ENCODE measurements at regions not wholly inside any gene's neighbourhood (a gene's known extent, or its start where the extent isn't known, plus 50 kb on each side); places are given as distances from the start of the nearest gene placed in this dataset.

DNA sequence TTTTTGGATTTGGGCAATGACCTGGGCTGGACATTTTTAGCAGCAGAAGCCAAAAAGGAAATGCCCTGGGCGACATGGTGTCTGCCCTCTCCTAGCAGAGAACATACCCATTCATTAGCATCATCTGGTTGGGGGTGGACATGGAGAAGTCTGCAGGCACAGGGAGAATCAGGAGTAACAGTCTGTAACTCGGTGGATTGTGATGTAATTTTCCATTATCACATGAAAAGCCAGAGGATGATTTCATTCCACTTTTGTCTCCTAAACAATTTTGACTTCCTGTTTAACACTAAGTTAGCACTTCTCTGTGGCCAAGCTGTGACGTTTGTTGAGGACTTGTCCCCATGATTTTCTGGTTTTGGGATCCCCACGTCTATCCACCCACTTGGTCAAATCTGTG, 153.8 kb upstream of the HABP2 start:
- intact Hi-C loops (cut with DNase I) = no loop called here
- 65 to 71% methylated on average over 4 of the region's 4 CpGs for WGBS, 2 donors
- Histone ChIP-seq H3K27me3 (no peaks in the 10 kb centered on the region), H3K36me3 (no peaks in the 10 kb centered on the region), H3K9me3 (no peaks in the 10 kb centered on the region), H3K4me1 (no peaks in the 10 kb centered on the region), H3K27ac (no peak overlapping the region), H3K4me3 (replicated peaks in 1 of 3) (no peak overlapping the region)
- TF ChIP-seq, protein P1, sequence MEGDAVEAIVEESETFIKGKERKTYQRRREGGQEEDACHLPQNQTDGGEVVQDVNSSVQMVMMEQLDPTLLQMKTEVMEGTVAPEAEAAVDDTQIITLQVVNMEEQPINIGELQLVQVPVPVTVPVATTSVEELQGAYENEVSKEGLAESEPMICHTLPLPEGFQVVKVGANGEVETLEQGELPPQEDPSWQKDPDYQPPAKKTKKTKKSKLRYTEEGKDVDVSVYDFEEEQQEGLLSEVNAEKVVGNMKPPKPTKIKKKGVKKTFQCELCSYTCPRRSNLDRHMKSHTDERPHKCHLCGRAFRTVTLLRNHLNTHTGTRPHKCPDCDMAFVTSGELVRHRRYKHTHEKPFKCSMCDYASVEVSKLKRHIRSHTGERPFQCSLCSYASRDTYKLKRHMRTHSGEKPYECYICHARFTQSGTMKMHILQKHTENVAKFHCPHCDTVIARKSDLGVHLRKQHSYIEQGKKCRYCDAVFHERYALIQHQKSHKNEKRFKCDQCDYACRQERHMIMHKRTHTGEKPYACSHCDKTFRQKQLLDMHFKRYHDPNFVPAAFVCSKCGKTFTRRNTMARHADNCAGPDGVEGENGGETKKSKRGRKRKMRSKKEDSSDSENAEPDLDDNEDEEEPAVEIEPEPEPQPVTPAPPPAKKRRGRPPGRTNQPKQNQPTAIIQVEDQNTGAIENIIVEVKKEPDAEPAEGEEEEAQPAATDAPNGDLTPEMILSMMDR (IDR thresholded peaks at IDR 0.05) = no peak
- no peak for TF ChIP-seq POLR2A (IDR thresholded peaks at IDR 0.05)
- DNase-seq = no peak

- H3K4me1 ChIP-seq = no peaks in the 10 kb centered on the region
- no peak for DNase-seq
- H3K4me3 ChIP-seq (replicated peaks in 1 of 3) = no peak overlapping the region
- intact Hi-C loops (cut with DNase I) = no loop called here
- 63 to 65% methylated on average over 3 of the region's 3 CpGs for WGBS, 2 donors
- H3K36me3 ChIP-seq = no peaks in the 10 kb centered on the region
- no peaks in the 10 kb centered on the region for H3K9me3 ChIP-seq
- no peak overlapping the region for H3K27ac ChIP-seq
- no peak for TF ChIP-seq POLR2A (IDR thresholded peaks at IDR 0.05)
- TF ChIP-seq, protein P1 (IDR thresholded peaks at IDR 0.05) = no peak
- no peaks in the 10 kb centered on the region for H3K27me3 ChIP-seq
Observed at GRCh38 chr10:113402602-113403001, 150.3 kb upstream of the HABP2 start.

- Histone ChIP-seq H3K27me3 (no peaks in the 10 kb centered on the region), H3K36me3 (no peaks in the 10 kb centered on the region), H3K27ac (no peak overlapping the region), H3K4me1 (no peaks in the 10 kb centered on the region), H3K4me3 (replicated peaks in 1 of 3) (no peak overlapping the region), H3K9me3 (no peaks in the 10 kb centered on the region)
- TF ChIP-seq, protein P1 (IDR thresholded peaks at IDR 0.05) = no peak
- no peak for TF ChIP-seq POLR2A (IDR thresholded peaks at IDR 0.05)
- no peak for DNase-seq
- intact Hi-C loops (cut with DNase I) = no loop called here
- 74 to 85% methylated on average over 7 of the region's 7 CpGs for WGBS, 2 donors
Observed at GRCh38 chr10:113407218-113407617, 145.6 kb upstream of the HABP2 start.

DNA sequence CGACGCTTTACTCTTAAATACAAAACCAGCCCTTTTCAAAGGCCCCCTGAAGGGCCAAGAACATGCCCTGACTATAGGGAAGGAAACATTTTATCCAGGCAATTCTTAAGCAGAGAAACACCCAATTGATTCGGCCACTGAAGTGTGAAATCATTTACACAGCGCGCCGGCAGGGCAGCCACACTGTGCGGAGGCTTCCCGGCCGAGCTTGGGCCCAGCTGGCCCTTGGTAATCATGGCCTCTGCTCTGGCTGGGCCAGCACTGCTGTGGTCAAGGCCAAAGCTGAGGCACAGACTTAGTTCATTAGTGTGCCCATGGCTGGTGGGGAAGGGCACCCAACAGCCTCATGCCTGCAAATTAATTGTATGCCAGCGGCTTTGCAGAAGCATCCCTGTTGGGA, 143.7 kb upstream of the HABP2 start:
- no peaks in the 10 kb centered on the region for H3K9me3 ChIP-seq
- no peaks in the 10 kb centered on the region for H3K4me1 ChIP-seq
- H3K4me3 ChIP-seq (replicated peaks in 1 of 3) = no peak overlapping the region
- intact Hi-C loops (cut with DNase I) = no loop called here
- no peak for DNase-seq
- H3K27me3 ChIP-seq = no peaks in the 10 kb centered on the region
- H3K27ac ChIP-seq = no peak overlapping the region
- TF ChIP-seq POLR2A (IDR thresholded peaks at IDR 0.05) = no peak
- TF ChIP-seq, protein P1 (IDR thresholded peaks at IDR 0.05) = no peak
- H3K36me3 ChIP-seq = no peaks in the 10 kb centered on the region
- 67 to 74% methylated on average over 10 of the region's 10 CpGs for WGBS, 2 donors

DNA sequence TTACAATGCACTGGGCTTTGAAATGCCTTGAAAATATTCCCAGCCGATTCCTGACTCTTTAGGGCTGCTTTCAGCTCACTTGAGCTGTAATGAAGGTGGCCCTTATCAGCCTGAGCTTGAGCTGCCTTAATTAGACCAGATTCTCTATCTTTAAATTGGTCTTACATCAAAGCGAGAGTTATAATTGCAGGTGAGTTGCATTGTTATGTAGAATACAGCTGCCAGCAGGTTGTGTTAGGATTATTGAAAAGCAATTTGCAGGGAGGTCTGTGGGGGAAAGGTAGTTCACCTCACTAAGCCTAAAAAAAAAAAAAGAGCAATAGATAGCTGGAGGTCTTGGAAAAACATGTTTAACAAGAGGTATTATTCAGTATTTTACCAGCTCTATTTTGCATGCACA, 142.2 kb upstream of the HABP2 start:
- DNase-seq = no peak
- H3K27me3 ChIP-seq = no peaks in the 10 kb centered on the region
- intact Hi-C loops (cut with DNase I) = no loop called here
- no peak overlapping the region for H3K4me3 ChIP-seq (replicated peaks in 1 of 3)
- TF ChIP-seq, protein P1 (IDR thresholded peaks at IDR 0.05) = no peak
- TF ChIP-seq POLR2A (IDR thresholded peaks at IDR 0.05) = no peak
- H3K27ac ChIP-seq = no peak overlapping the region
- no peaks in the 10 kb centered on the region for H3K4me1 ChIP-seq
- no peaks in the 10 kb centered on the region for H3K36me3 ChIP-seq
- H3K9me3 ChIP-seq = no peaks in the 10 kb centered on the region
- 72 to 73% methylated on average over 2 of the region's 2 CpGs for WGBS, 2 donors
